ENCODE measurements at regions not wholly inside any gene's neighbourhood (a gene's known extent, or its start where the extent isn't known, plus 50 kb on each side); places are given as distances from the start of the nearest gene placed in this dataset.

DNA sequence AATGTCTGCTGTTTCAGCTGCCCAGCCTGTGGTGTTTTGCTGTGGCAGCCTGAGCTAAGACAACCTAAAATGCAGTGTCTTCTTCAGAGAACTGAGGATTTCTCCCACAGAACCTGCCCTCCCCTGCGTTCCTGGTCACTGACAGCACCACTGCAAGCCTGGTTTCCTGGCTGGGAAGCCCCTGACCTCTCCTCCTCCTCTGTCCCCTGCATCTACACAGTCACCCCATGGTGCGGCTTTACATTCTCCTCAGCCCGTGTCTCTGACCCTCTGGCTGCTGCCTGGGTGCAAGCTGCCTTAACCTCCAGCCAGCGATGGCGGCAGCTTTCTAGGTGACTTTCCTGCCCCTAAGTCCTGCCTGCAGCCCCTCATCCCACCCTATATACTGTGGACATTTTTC, 337.3 kb upstream of the ZNF32 start:
- no peak for TF ChIP-seq ZNF274 (IDR thresholded peaks at IDR 0.05; ENCODE audit: low read depth, low read length)
- H3K4me3 ChIP-seq (ENCODE audit: low read length): no peak overlapping the region

GRCh38 chr10:43983856-43984271, 335.2 kb upstream of the ZNF32 start:
- H3K4me3 ChIP-seq (ENCODE audit: low read length): no peak overlapping the region
- no peak for TF ChIP-seq ZNF274 (IDR thresholded peaks at IDR 0.05; ENCODE audit: low read depth, low read length)

GRCh38 chr10:43983405-43983804, 334.7 kb upstream of the ZNF32 start:
- no peak for TF ChIP-seq ZNF274 (IDR thresholded peaks at IDR 0.05; ENCODE audit: low read depth, low read length)
- no peak overlapping the region for H3K4me3 ChIP-seq (ENCODE audit: low read length)

GRCh38 chr10:43982250-43982649, 333.6 kb upstream of the ZNF32 start:
- TF ChIP-seq ZNF274 (IDR thresholded peaks at IDR 0.05; ENCODE audit: low read depth, low read length): no peak
- no peak overlapping the region for H3K4me3 ChIP-seq (ENCODE audit: low read length)

DNA sequence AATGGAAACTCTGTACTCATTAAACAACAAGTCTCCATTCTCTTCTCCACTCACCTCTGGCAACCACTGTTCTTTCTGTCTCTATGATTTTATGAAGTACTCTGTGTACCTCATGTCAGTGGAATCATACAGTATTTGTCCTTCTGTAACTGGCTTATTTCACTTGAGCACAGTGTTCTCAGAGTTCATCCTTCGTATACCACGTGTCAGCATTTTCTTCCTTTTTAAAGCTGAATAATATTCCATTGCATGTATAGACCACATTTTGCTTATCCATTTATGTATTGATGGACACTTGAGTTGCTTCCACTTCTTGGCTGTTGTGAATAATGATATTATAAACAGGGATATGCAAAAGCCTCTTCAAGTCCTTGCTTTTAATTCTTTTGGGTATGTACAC, 333.0 kb upstream of the ZNF32 start:
- H3K4me3 ChIP-seq (ENCODE audit: low read length): no peak overlapping the region

DNA sequence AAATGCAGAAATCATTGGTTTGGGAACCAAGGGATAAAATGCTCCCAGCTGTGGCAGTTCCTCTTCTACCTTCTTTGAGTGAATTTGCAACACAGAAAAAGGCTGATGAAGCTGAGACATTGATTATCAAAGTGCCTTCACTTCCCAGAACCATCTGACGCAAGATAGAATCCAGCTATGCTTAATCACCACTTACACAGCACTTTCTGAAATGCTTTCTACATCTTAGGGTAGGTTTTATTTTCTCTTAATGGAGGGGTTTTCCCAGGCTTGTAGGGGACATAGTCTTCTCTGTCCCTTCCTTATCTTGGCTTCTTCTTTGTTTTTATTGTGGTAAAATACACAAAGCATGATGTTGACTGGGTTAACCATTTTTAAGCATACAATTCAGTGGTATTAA, 332.6 kb upstream of the ZNF32 start:
- no peak overlapping the region for H3K4me3 ChIP-seq (ENCODE audit: low read length)
- no peak for TF ChIP-seq ZNF274 (IDR thresholded peaks at IDR 0.05; ENCODE audit: low read depth, low read length)

More for the DNA sequence above, 333.0 kb upstream of the ZNF32 start:
- TF ChIP-seq ZNF274 (IDR thresholded peaks at IDR 0.05; ENCODE audit: low read depth, low read length): no peak

DNA sequence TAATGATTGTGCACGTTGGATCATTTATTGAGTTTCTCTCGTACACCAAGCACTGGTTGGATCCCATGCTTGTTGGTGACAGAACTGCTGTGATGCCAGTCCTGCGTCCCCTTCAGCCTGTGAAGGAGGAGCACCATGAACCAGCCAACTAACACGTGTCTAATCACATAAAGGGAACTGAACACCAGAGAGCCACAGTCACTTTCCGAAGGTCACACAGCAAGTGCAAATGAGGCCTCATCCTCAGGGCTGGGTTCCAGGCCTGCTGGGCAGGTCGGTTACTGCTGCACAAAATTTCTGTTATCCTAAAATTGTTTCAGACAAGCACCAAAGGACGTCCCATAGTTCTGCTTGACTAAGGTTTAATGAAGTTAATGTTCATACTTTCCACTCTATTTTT, 332.0 kb upstream of the ZNF32 start:
- no peak for TF ChIP-seq ZNF274 (IDR thresholded peaks at IDR 0.05; ENCODE audit: low read depth, low read length)

DNA sequence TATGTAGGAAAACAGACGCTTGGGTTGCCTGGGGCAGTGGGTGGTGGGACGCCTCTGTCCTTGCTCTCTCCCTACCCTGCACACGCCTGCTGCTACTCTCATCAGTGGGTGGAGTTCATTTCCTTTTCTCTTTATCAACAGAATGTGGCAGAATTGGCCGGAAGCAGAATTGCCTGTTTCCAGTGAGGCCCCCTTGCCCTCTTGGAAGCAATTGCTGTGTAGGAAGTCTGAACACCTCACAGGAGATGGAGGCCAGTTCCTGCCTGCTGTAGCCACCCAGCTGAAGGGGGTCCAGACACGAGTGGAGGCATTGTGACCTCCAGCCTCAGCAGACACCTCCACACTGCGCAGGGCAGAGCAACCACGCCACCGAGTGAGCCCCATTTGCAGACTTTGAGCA, 331.6 kb upstream of the ZNF32 start:
- TF ChIP-seq ZNF274 (IDR thresholded peaks at IDR 0.05; ENCODE audit: low read depth, low read length): no peak

More for the DNA sequence above, 332.0 kb upstream of the ZNF32 start:
- no peak overlapping the region for H3K4me3 ChIP-seq (ENCODE audit: low read length)

DNA sequence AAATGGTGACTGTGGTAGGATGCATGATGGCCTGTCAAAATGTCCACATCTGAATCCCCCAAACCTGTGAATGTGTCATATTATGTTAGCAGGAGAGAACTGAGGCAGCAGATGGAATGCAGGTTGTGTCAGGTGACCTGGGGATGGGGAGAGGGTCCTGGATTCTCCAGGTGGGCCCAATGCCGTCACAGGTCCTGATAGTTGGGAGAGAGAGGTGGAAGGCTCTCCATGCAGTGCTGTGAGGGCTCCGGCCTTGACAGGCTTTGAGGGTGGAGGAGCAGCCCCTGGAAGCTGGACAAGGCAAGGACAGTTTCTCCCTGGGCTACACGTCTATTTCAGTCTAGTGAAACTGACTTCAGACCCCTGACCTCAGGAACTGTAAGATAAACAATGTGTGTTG, 330.9 kb upstream of the ZNF32 start:
- TF ChIP-seq ZNF274 (IDR thresholded peaks at IDR 0.05; ENCODE audit: low read depth, low read length): no peak

More for the DNA sequence above, 331.6 kb upstream of the ZNF32 start:
- no peak overlapping the region for H3K4me3 ChIP-seq (ENCODE audit: low read length)

DNA sequence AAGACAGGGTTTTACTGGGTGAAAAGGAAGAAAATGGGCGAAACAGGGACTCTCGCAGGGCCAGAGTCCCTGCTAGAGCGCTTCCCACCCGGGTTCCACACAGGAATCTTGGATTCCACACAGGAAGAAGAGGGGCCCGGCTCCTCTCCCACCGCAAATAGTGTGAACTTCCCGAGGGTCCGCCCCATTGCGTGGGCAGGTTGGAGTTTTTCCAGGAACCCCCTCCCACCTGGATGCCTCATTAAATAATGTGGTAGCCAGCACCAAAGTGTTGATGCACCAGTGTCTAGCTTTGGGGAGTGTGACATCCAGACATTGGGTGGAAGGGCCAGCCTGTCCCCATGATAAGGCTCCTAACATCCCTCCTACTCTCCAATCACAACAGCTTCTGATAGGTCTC, 330.3 kb upstream of the ZNF32 start:
- no peak overlapping the region for H3K4me3 ChIP-seq (ENCODE audit: low read length)
- TF ChIP-seq ZNF274 (IDR thresholded peaks at IDR 0.05; ENCODE audit: low read depth, low read length): no peak

More for the DNA sequence above, 330.9 kb upstream of the ZNF32 start:
- H3K4me3 ChIP-seq (ENCODE audit: low read length): no peak overlapping the region

DNA sequence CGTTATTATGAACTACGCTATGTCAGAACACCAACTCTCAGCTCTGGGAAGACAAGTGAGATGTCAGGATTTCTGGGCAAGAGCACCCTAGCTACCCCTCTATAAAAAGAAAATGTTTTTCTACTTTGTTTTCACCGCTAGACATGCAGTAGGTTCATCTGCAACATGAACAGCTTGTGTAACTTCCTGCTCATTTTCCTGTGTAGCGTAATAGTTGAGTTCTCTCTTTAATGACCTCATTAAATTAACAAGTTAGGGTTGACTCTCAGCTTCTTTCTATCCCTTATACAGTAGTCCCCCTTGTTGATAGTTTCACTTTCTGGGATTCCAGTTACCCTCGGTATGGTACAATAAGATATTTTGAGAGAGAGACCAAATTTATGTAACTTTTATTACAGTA, 329.4 kb upstream of the ZNF32 start:
- no peak for TF ChIP-seq ZNF274 (IDR thresholded peaks at IDR 0.05; ENCODE audit: low read depth, low read length)

GRCh38 chr10:43976292-43976691, 327.6 kb upstream of the ZNF32 start:
- no peak for TF ChIP-seq ZNF274 (IDR thresholded peaks at IDR 0.05; ENCODE audit: low read depth, low read length)

More for the DNA sequence above, 329.4 kb upstream of the ZNF32 start:
- H3K4me3 ChIP-seq (ENCODE audit: low read length): no peak overlapping the region

GRCh38 chr10:43973801-43974200, 325.1 kb upstream of the ZNF32 start:
- H3K4me3 ChIP-seq (ENCODE audit: low read length): no peak overlapping the region
- no peak for TF ChIP-seq ZNF274 (IDR thresholded peaks at IDR 0.05; ENCODE audit: low read depth, low read length)

More at GRCh38 chr10:43976292-43976691, 327.6 kb upstream of the ZNF32 start:
- H3K4me3 ChIP-seq (ENCODE audit: low read length): no peak overlapping the region

DNA sequence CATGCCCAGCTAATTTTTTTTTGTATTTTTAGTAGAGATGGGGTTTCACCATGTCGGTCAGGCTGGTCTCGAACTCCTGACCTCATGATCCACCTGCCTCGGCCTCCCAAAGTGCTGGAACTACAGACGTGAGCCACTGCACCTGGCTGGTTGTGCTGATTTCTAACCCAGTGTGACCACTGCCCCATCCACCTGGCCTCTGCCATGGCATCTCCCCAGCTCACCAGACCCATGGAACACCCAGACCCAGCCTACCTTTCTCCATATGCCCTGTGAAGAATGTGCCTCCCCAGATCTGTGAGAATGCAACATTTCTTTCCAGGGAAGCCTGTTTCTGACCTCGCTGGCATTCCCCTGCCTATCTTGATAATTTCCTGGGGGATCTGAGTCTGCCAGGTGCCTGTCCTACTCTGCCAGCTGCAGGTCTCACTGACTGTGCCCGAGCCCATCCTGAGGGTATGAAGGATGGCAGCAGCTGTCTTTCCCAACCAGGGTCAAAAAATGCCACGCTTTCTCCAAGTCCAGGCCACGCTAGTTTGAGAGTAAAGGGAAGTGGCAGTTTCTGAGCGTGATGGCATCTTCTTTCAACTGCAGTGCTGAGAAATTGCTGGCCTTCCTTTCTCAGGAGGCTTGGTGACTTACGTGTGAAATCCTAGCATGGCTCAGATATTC, 324.4 kb upstream of the ZNF32 start:
- no peak for TF ChIP-seq ZNF274 (IDR thresholded peaks at IDR 0.05; ENCODE audit: low read depth, low read length)
- H3K4me3 ChIP-seq (ENCODE audit: low read length): no peak overlapping the region

- TF ChIP-seq ZNF274 (IDR thresholded peaks at IDR 0.05; ENCODE audit: low read depth, low read length): no peak
These were observed 323.3 kb upstream of the ZNF32 start for GRCh38 chr10:43971981-43972380.

GRCh38 chr10:43971306-43971705, 322.6 kb upstream of the ZNF32 start:
- H3K4me3 ChIP-seq (ENCODE audit: low read length): no peak overlapping the region
- no peak for TF ChIP-seq ZNF274 (IDR thresholded peaks at IDR 0.05; ENCODE audit: low read depth, low read length)

More at GRCh38 chr10:43971981-43972380, 323.3 kb upstream of the ZNF32 start:
- H3K4me3 ChIP-seq (ENCODE audit: low read length): no peak overlapping the region

Measured in GM08714 (cell line).